ENCODE measurements at regions not wholly inside any gene's neighbourhood (a gene's known extent, or its start where the extent isn't known, plus 50 kb on each side); places are given as distances from the start of the nearest gene placed in this dataset.

DNA sequence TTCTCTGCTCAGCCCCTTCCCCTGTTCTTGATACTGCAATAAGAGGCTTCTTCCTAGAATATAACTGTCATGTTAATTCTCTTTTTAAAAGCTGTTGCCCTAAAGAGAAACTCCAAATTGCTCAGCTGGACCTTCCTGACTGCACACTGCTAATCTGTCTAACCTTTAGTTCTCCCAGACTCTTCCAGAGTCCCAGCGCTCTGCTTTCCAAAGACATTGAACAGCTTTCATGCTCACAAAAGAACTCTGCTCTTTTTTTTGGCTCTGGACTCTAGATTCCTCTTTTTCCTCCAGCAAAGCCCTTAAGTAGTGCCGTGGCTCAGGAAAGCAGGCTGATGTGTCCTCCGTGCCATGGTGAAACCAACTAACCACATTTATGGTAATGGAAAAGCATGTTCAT lies 356.6 kb upstream of the RSPO3 start:
- TF ChIP-seq JUND (IDR thresholded peaks at IDR 0.05; ENCODE audit: low read depth) = no peak
- DNase-seq (ENCODE audit: low read depth in 1 of 2, low spot score in 1 of 2) = no peak
- in situ Hi-C loops (cut with HindIII; ENCODE audit: low pct_unique_long_range_greater_than_20kb, low sequenced_read_pairs) = no loop called here

DNA sequence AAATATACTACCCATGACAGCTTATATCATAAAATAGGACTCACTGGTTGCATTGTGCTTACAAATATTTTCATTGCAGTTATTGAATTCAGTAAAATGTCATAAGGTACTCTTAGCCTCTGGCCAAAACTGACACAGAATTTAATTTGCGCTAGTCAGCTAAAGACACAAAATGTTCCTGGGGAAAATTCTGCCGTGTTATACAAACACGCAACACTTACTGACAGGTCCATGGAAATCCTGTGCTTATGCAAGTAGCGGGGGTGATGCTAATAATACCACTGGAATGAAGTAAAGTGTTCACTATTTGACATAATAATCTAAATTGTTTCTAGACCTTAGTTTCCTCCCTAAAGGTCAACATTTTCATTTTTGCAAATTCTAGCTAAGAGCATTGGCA lies 354.4 kb upstream of the RSPO3 start:
- in situ Hi-C loops (cut with HindIII; ENCODE audit: low pct_unique_long_range_greater_than_20kb, low sequenced_read_pairs) = no loop called here
- no peak for DNase-seq (ENCODE audit: low read depth in 1 of 2, low spot score in 1 of 2)
- TF ChIP-seq JUND (IDR thresholded peaks at IDR 0.05; ENCODE audit: low read depth) = no peak

DNA sequence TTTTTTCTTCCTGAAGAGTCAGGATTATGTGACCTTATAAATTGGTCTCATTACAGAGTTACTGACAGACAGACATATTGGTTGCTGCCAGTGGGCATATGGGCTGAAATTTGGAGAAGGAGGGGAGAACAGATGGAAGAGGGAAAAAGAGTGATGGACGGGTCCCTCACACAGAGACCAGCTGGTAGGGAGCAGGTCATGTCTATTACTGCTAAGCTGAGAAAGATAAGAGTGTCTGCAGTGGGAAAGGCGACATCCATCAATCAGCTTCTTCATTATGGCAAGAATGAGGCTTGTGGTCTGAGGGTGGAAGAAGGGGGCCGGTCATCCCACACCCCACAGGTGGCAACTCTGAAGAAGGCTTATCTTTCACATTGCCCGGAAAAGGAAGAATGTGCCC lies 353.8 kb upstream of the RSPO3 start:
- no peak for TF ChIP-seq JUND (IDR thresholded peaks at IDR 0.05; ENCODE audit: low read depth)
- in situ Hi-C loops (cut with HindIII; ENCODE audit: low pct_unique_long_range_greater_than_20kb, low sequenced_read_pairs) = no loop called here
- no peak for DNase-seq (ENCODE audit: low read depth in 1 of 2, low spot score in 1 of 2)

DNA sequence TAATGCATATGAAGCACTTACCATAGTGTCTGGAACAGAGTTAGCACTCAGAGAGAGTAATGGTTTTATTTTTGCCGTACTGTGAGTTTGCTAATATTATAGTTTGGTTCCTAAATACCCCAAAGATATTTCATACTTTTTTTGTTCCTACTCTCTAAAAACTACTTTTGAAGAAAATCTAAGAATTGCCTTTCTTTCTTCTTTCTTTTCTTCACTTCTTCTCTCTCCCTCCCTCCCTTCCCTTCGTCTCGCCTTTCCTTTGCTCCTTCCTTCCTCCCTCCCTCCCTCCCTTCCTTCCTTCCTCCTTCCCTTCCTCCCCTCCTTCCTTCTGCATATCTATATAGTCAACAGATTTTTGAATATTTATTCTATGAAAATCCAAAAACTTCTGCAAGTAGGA lies 351.7 kb upstream of the RSPO3 start:
- in situ Hi-C loops (cut with HindIII; ENCODE audit: low pct_unique_long_range_greater_than_20kb, low sequenced_read_pairs) = no loop called here
- no peak for TF ChIP-seq JUND (IDR thresholded peaks at IDR 0.05; ENCODE audit: low read depth)

DNA sequence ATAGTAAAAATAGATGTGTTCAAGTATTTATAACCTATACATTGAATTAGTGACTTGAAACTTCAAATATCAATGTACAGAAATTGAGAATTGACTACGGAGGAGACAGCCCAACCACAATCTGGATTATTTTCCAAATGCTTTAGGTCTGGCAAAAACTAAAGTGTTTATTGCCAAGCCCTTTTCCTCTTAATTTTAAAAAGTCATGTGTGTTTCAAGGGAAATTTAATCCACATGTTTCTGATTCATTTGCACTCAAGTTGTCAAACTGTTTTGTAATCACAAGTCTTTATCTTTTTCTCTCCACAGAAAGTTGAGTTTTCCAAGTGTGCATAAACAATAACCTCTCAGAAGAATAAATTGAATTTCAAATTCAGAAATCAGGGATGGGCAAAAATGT lies 350.8 kb upstream of the RSPO3 start:
- TF ChIP-seq JUND (IDR thresholded peaks at IDR 0.05; ENCODE audit: low read depth) = no peak
- DNase-seq (ENCODE audit: low read depth in 1 of 2, low spot score in 1 of 2) = no peak
- in situ Hi-C loops (cut with HindIII; ENCODE audit: low pct_unique_long_range_greater_than_20kb, low sequenced_read_pairs) = no loop called here

More for the DNA sequence above, 351.7 kb upstream of the RSPO3 start:
- DNase-seq (ENCODE audit: low read depth in 1 of 2, low spot score in 1 of 2) = no peak

DNA sequence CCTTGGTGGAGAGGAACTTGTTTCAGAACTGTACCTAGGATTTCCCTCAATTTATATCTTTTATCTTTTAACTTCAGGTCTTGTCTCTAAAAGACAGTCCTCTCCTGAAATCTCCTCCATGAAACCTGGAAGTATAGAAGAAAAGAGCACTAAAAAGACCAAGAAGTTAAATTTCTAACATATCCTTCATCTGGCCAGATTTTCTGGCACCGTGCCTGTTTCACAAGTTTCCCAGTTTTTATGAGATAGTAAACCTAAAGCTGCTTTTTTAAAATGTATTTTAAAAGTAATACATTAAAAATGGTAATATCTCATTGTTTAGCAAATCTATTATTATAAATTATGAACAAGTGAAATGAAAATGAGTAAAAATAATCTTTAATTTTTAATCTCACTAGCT lies 348.3 kb upstream of the RSPO3 start:
- no peak for DNase-seq (ENCODE audit: low read depth in 1 of 2, low spot score in 1 of 2)
- TF ChIP-seq JUND (IDR thresholded peaks at IDR 0.05; ENCODE audit: low read depth) = no peak
- in situ Hi-C loops (cut with HindIII; ENCODE audit: low pct_unique_long_range_greater_than_20kb, low sequenced_read_pairs) = no loop called here

DNA sequence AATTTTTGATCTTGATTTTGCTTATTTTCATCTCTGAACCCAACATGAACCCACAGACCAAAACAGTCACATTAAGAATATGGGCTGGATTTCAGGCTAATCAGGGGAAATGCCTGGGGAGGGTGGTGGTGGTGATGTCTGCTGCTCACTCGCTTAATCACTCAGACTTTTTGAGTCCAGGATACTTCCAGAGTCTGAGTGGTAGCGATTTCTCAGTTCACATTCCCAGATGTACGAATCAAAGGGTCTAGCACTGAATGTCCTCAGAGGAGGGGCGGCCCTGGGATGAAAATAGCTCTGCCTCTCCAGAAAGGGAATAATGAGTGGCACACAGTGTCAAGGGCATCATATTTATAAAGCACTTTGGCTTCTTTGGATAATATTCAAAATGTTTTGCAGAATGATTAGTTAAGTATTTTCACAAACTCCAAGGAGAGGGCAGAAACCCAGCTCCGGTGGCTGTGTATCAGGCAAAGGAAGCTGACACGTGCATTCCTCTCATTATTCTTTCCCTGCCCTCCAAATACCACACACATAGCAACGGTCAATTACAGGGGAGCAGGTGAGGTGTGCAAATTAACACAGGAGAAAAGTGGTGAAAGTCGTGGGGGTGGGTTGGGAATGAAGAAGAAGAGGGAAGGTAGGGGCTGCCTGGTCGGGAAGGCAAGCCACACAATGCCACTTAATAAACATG lies 345.2 kb upstream of the RSPO3 start:
- DNase-seq (ENCODE audit: low read depth in 1 of 2, low spot score in 1 of 2) = no peak
- in situ Hi-C loops (cut with HindIII; ENCODE audit: low pct_unique_long_range_greater_than_20kb, low sequenced_read_pairs) = no loop called here
- no peak for TF ChIP-seq JUND (IDR thresholded peaks at IDR 0.05; ENCODE audit: low read depth)

DNA sequence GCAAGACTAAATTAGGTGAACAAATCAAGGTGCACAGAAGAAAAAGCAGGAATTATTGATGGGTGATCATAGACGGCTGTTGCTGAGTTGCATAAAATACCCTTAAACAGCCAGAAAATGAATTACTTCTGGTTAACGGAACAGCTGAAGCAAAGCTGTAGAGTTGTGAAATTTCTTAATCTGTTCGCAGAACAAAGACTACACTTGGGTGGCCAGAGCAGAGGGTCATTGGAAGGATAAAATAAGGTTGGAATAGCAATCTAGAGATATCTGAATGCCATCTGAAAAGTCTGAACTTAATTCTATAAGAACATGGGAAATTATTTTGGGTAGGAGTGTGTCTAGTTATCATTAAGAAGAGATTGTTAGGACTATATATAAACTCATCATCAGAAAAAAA lies 339.1 kb upstream of the RSPO3 start:
- TF ChIP-seq JUND (IDR thresholded peaks at IDR 0.05; ENCODE audit: low read depth) = no peak
- in situ Hi-C loops (cut with HindIII; ENCODE audit: low pct_unique_long_range_greater_than_20kb, low sequenced_read_pairs) = no loop called here
- DNase-seq (ENCODE audit: low read depth in 1 of 2, low spot score in 1 of 2) = no peak

DNA sequence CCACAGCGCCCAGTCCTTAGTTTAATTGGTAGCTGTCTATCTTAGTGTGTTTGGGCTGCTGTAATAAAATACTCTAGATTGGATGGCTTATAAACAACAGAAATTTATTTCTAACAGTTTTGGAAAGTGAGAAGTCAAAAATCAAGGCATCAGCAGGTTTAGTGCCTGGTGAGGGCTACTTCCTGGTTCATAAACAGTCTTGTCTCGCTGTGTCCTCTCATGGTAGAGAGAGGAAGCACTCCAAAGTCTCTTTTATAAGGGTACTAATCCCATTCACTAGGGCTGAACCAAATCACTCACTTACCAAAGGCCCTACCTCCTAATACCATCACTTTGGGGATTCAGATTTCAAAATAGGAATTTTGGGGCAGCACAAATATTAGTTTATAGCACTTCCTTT lies 336.9 kb upstream of the RSPO3 start:
- in situ Hi-C loops (cut with HindIII; ENCODE audit: low pct_unique_long_range_greater_than_20kb, low sequenced_read_pairs) = no loop called here
- no peak for TF ChIP-seq JUND (IDR thresholded peaks at IDR 0.05; ENCODE audit: low read depth)
- DNase-seq (ENCODE audit: low read depth in 1 of 2, low spot score in 1 of 2) = no peak

DNA sequence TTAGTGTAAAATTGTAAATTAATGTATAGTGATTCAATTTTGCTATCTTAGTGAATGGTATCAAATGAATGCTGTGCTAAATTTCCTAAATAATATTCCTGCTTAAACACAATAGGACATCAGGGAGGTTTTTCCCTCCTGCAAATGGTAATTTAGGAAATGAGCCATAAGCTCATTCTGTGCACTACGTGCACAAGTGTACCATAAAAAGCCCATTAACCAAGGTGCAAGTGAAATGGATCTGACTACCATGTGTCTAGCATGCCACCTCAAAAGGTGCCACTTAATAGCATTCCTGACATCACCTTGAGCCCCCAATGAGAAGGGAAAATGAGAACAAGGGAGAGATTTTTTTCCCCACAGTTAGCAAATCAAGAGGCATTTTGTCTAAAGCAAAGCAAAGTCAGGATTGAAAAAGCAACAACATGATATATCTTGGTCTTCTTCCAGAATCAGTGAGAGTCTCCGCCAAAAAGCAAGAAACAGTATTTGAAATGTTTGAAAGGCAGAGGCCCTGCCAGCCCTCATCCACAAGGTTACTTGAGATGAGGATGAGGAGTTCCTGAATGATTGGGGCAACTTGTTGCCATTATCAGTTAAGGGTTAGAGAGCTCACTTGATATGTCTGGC lies 334.2 kb upstream of the RSPO3 start:
- in situ Hi-C loops (cut with HindIII; ENCODE audit: low pct_unique_long_range_greater_than_20kb, low sequenced_read_pairs) = no loop called here
- DNase-seq (ENCODE audit: low read depth in 1 of 2, low spot score in 1 of 2) = no peak
- TF ChIP-seq JUND (IDR thresholded peaks at IDR 0.05; ENCODE audit: low read depth) = no peak

DNA sequence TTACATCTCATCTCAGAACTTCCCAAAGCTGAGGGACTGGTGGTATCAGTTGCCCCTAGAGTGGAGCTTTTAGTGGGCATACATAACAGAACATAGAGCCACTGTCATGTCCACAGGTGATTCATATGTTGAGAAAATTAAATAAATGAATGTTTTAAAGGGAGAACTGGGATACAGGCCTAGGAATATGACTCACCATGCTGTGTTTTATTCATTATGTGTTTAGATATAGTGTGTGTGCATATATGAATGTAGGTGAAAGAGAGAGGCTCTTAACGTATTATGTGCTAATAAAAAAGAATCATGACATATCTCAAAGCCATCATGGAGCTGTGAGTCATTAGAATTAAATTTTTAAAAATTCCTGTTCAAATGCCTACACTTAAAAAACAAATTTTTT lies 332.2 kb upstream of the RSPO3 start:
- in situ Hi-C loops (cut with HindIII; ENCODE audit: low pct_unique_long_range_greater_than_20kb, low sequenced_read_pairs) = no loop called here
- no peak for DNase-seq (ENCODE audit: low read depth in 1 of 2, low spot score in 1 of 2)
- TF ChIP-seq JUND (IDR thresholded peaks at IDR 0.05; ENCODE audit: low read depth) = no peak

DNA sequence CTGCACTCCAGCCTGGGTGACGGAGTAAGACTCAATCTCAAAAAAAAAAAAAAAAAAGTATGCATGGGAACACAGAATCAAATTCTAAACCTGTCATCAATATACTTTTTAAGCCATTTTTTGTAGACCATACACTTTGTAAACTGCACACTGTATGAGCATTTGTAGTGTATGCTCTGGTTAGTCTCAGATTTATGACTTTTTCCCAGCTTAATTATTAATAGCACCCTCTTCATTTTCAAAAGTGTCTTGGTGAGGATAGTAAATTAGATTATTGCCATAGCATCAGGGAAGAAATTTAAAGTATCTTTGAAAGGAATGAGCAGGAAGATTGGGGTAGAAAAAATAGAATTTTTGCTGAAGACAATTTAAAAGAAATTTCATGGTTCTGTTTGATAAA lies 330.8 kb upstream of the RSPO3 start:
- no peak for TF ChIP-seq JUND (IDR thresholded peaks at IDR 0.05; ENCODE audit: low read depth)
- no peak for DNase-seq (ENCODE audit: low read depth in 1 of 2, low spot score in 1 of 2)
- in situ Hi-C loops (cut with HindIII; ENCODE audit: low pct_unique_long_range_greater_than_20kb, low sequenced_read_pairs) = no loop called here

DNA sequence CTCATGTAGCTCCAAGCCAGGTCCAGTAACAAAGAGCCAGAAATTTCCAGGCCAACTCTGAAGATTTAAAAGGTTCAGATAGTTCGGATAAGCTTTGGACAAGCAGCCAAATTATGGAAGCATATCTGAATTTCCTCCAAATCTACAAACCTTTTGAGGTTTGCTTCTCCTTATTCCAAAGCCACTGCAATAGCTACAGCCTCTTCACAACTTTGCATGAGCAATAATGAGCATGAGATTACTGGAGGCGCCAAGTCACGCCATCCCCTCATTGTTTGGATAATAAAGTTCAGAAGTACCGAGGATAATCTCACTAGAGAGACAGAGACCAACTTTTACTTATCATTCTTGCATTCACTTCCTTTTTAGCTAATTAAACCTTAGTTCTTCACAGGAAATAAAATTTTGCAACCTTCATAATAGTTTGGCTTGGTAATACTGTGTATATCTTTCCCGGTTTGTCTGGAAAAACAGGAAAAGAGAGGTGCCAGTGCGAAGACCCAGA lies 329.6 kb upstream of the RSPO3 start:
- no peak for DNase-seq (ENCODE audit: low read depth in 1 of 2, low spot score in 1 of 2)
- in situ Hi-C loops (cut with HindIII; ENCODE audit: low pct_unique_long_range_greater_than_20kb, low sequenced_read_pairs) = no loop called here
- no peak for TF ChIP-seq JUND (IDR thresholded peaks at IDR 0.05; ENCODE audit: low read depth)

Measured in T47D (cell line).